ENCODE measurements at regions not wholly inside any gene's neighbourhood (a gene's known extent, or its start where the extent isn't known, plus 50 kb on each side); places are given as distances from the start of the nearest gene placed in this dataset.

- Histone ChIP-seq H3K27me3 (no peaks in the 10 kb centered on the region), H3K36me3 (no peaks in the 10 kb centered on the region), H2AFZ (replicated peaks) (no peak overlapping the region), H3K4me2 (no peak overlapping the region), H3K9me3 (ENCODE audit: low read depth) (no peaks in the 10 kb centered on the region), H3K27ac (no peak overlapping the region), H3K79me2 (ENCODE audit: low read depth) (no peaks in the 10 kb centered on the region), H3K4me3 (no peak overlapping the region), H3K9ac (no peak overlapping the region), H3F3A (ENCODE audit: low read depth) (no peaks in the 10 kb centered on the region), H3K4me1 (no peaks in the 10 kb centered on the region), H4K20me1 (ENCODE audit: low read depth) (no peaks in the 10 kb centered on the region)
- Mint-ChIP-seq H3K9me3 (no peaks in the 10 kb centered on the region), H3K4me3 (no peak overlapping the region), H3K36me3 (no peaks in the 10 kb centered on the region), H3K4me1 (no peaks in the 10 kb centered on the region), H3K27ac (no peak overlapping the region), H3K27me3 (ENCODE audit: insufficient read depth, low read depth) (peaks cover 5% of the 10 kb centered on the region)
- TF ChIP-seq CTCF (IDR thresholded peaks at IDR 0.05) = no peak
- TF ChIP-seq EZH2phosphoT487 (IDR thresholded peaks at IDR 0.05) = no peak
- TF ChIP-seq EZH2 (IDR thresholded peaks at IDR 0.05) = no peak
- no peak for DNase-seq (ENCODE audit: low spot score)
Observed at GRCh38 chr2:71886241-71886640, 261.4 kb downstream of the CYP26B1 start.

- H3K9me3 Mint-ChIP-seq = no peaks in the 10 kb centered on the region
- H3F3A ChIP-seq (ENCODE audit: low read depth) = no peaks in the 10 kb centered on the region
- no peak overlapping the region for H3K4me2 ChIP-seq
- H3K36me3 Mint-ChIP-seq = no peaks in the 10 kb centered on the region
- no peaks in the 10 kb centered on the region for H3K9me3 ChIP-seq (ENCODE audit: low read depth)
- H3K27ac Mint-ChIP-seq = no peak overlapping the region
- no peaks in the 10 kb centered on the region for H4K20me1 ChIP-seq (ENCODE audit: low read depth)
- H3K36me3 ChIP-seq = no peaks in the 10 kb centered on the region
- no peaks in the 10 kb centered on the region for H3K27me3 ChIP-seq
- no peak overlapping the region for H2AFZ ChIP-seq (replicated peaks)
- no peak overlapping the region for H3K9ac ChIP-seq
- H3K27me3 Mint-ChIP-seq (ENCODE audit: insufficient read depth, low read depth) = peaks cover 7% of the 10 kb centered on the region
- no peaks in the 10 kb centered on the region for H3K4me1 Mint-ChIP-seq
- DNase-seq (ENCODE audit: low spot score) = no peak
- no peak overlapping the region for H3K4me3 Mint-ChIP-seq
- H3K4me1 ChIP-seq = no peaks in the 10 kb centered on the region
- H3K4me3 ChIP-seq = no peak overlapping the region
- no peaks in the 10 kb centered on the region for H3K79me2 ChIP-seq (ENCODE audit: low read depth)
- no peak for TF ChIP-seq EZH2phosphoT487 (IDR thresholded peaks at IDR 0.05)
- no peak for TF ChIP-seq CTCF (IDR thresholded peaks at IDR 0.05)
- no peak for TF ChIP-seq EZH2 (IDR thresholded peaks at IDR 0.05)
- H3K27ac ChIP-seq = no peak overlapping the region
Observed at GRCh38 chr2:71884303-71885042, 263.2 kb downstream of the CYP26B1 start.

- H3K4me1 Mint-ChIP-seq = no peaks in the 10 kb centered on the region
- no peak overlapping the region for H3K9ac ChIP-seq
- H3K36me3 Mint-ChIP-seq = no peaks in the 10 kb centered on the region
- H3K27me3 Mint-ChIP-seq (ENCODE audit: insufficient read depth, low read depth) = peaks cover 9% of the 10 kb centered on the region
- no peak overlapping the region for H3K4me3 ChIP-seq
- H3K36me3 ChIP-seq = no peaks in the 10 kb centered on the region
- no peaks in the 10 kb centered on the region for H3K9me3 Mint-ChIP-seq
- H3F3A ChIP-seq (ENCODE audit: low read depth) = no peaks in the 10 kb centered on the region
- no peaks in the 10 kb centered on the region for H3K79me2 ChIP-seq (ENCODE audit: low read depth)
- no peak overlapping the region for H3K27ac Mint-ChIP-seq
- no peaks in the 10 kb centered on the region for H4K20me1 ChIP-seq (ENCODE audit: low read depth)
- H3K9me3 ChIP-seq (ENCODE audit: low read depth) = no peaks in the 10 kb centered on the region
- H2AFZ ChIP-seq (replicated peaks) = no peak overlapping the region
- no peak for DNase-seq (ENCODE audit: low spot score)
- H3K4me3 Mint-ChIP-seq = no peak overlapping the region
- no peak overlapping the region for H3K4me2 ChIP-seq
- no peak for TF ChIP-seq EZH2 (IDR thresholded peaks at IDR 0.05)
- no peak for TF ChIP-seq EZH2phosphoT487 (IDR thresholded peaks at IDR 0.05)
- TF ChIP-seq CTCF (IDR thresholded peaks at IDR 0.05) = no peak
- no peaks in the 10 kb centered on the region for H3K4me1 ChIP-seq
- no peaks in the 10 kb centered on the region for H3K27me3 ChIP-seq
- H3K27ac ChIP-seq = no peak overlapping the region
Observed at GRCh38 chr2:71882949-71883472, 264.7 kb downstream of the CYP26B1 start.

Data from neural progenitor cell (in vitro differentiated cells).